ENCODE measurements at regions not wholly inside any gene's neighbourhood (a gene's known extent, or its start where the extent isn't known, plus 50 kb on each side); places are given as distances from the start of the nearest gene placed in this dataset.

- Histone ChIP-seq H3K4ac (replicated peaks; ENCODE audit: insufficient read length, low read depth, low read length) (no peak overlapping the region), H2AFZ (ENCODE audit: low read length) (no peak overlapping the region), H3K27me3 (replicated peaks in 1 of 4; ENCODE audit: control insufficient read depth in 3 of 4, extremely low read depth in 1 of 4, insufficient read depth in 3 of 4, low read length in 3 of 4) (no peaks in the 10 kb centered on the region), H2BK20ac (ENCODE audit: low read length) (no peak overlapping the region), H3K79me2 (ENCODE audit: control insufficient read depth in 1 of 2, insufficient read depth in 2 of 2, low read length in 2 of 2) (no peaks in the 10 kb centered on the region), H2AK5ac (ENCODE audit: low read depth, low read length) (no peak overlapping the region), H3K23me2 (ENCODE audit: low read depth, low read length) (no peaks in the 10 kb centered on the region; the same call in 1 of the 2 replicates), H2BK15ac (ENCODE audit: low read length) (no peak overlapping the region), H3K36me3 (ENCODE audit: control insufficient read depth in 2 of 4, insufficient read depth in 4 of 4, low read length in 3 of 4) (no peaks in the 10 kb centered on the region), H4K91ac (replicated peaks; ENCODE audit: insufficient read length, low read length) (no peak overlapping the region), H3K9ac (replicated peaks in 1 of 4; ENCODE audit: extremely low read depth in 1 of 4, low read depth in 3 of 4, low read length in 3 of 4) (no peak overlapping the region), H2BK5ac (ENCODE audit: low read depth, low read length) (no peak overlapping the region), H3K27ac (ENCODE audit: low read depth, low read length) (no peak overlapping the region), H4K5ac (ENCODE audit: insufficient read length, low read depth, low read length) (no peak overlapping the region), H3K18ac (ENCODE audit: extremely low read depth, low read length) (no peak overlapping the region), H2BK120ac (replicated peaks; ENCODE audit: low read depth, low read length) (no peak overlapping the region), H4K20me1 (replicated peaks in 1 of 2; ENCODE audit: control insufficient read depth in 1 of 2, insufficient read depth in 2 of 2, low read length in 2 of 2) (no peaks in the 10 kb centered on the region), H3K4me2 (ENCODE audit: insufficient read depth in 1 of 2, low read depth in 2 of 2, low read length in 2 of 2) (no peak overlapping the region), H2BK12ac (ENCODE audit: low read depth, low read length) (no peak overlapping the region), H3K4me3 (ENCODE audit: extremely low read depth in 1 of 4, insufficient read depth in 2 of 4, low read depth in 3 of 4, low read length in 4 of 4) (no peak overlapping the region), H3K9me3 (ENCODE audit: insufficient read depth in 2 of 2, low read depth in 1 of 2, low read length in 1 of 2) (no peaks in the 10 kb centered on the region), H3K56ac (replicated peaks; ENCODE audit: insufficient read length, low read depth, low read length) (no peak overlapping the region), H3K4me1 (replicated peaks in 1 of 4; ENCODE audit: control insufficient read depth in 3 of 4, insufficient read depth in 4 of 4, low read length in 3 of 4) (no peaks in the 10 kb centered on the region), H4K8ac (ENCODE audit: extremely low read depth, insufficient read depth, low read length) (no peak overlapping the region), H3K23ac (ENCODE audit: insufficient read length) (no peak overlapping the region), H3K14ac (ENCODE audit: insufficient read length) (no peak overlapping the region), H3K79me1 (ENCODE audit: low read depth, low read length) (no peaks in the 10 kb centered on the region)
- POLR2A ChIA-PET (ENCODE audit: partially characterized antibody): no interaction called here
- no peak for DNase-seq (ENCODE audit: low read depth in 1 of 2, low spot score in 2 of 2)
- no peak for TF ChIP-seq KDM5A (IDR thresholded peaks at IDR 0.05; ENCODE audit: low read length)
- TF ChIP-seq SIX5 (IDR thresholded peaks at IDR 0.05; ENCODE audit: low read depth, low read length): no peak
- TF ChIP-seq, protein P1, sequence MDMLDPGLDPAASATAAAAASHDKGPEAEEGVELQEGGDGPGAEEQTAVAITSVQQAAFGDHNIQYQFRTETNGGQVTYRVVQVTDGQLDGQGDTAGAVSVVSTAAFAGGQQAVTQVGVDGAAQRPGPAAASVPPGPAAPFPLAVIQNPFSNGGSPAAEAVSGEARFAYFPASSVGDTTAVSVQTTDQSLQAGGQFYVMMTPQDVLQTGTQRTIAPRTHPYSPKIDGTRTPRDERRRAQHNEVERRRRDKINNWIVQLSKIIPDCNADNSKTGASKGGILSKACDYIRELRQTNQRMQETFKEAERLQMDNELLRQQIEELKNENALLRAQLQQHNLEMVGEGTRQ (IDR thresholded peaks at IDR 0.05; ENCODE audit: low read length): no peak
- no peak for TF ChIP-seq CEBPB (IDR thresholded peaks at IDR 0.05; ENCODE audit: low read depth, low read length)
- no peak for TF ChIP-seq MAX (IDR thresholded peaks at IDR 0.05)
- no peak for TF ChIP-seq ASH2L (IDR thresholded peaks at IDR 0.05; ENCODE audit: low read length)
- no peak for TF ChIP-seq CTBP2 (IDR thresholded peaks at IDR 0.05; ENCODE audit: borderline replicate concordance, insufficient read depth, insufficient read length, low read length)
- 90% methylated on average over 6 of the region's 6 CpGs; no CpG with 5 or more reads in 1 of the 2 experiments for WGBS, 2 experiments (ENCODE audit: extremely low coverage in 1 of 2, insufficient coverage in 1 of 2, insufficient read length in 1 of 2, insufficient replicate concordance in 2 of 2, low coverage in 1 of 2, low lambda C conversion rate in 2 of 2, missing lambda C conversion rate in 1 of 2)
- CTCF ChIA-PET (ENCODE audit: partially characterized antibody): no interaction called here
- FAIRE-seq: no peak
Measured at GRCh38 chr1:8084913-8085312, 58.8 kb upstream of the ERRFI1 start.

All from H1 (cell line).